HG03442 (cell line): ENCODE measurements at regions not wholly inside any gene's neighbourhood (a gene's known extent, or its start where the extent isn't known, plus 50 kb on each side); places are given as distances from the start of the nearest gene placed in this dataset.
"Not testable (repeated sequence)": the region's sequence is repeated elsewhere in the genome, so short reads cannot be mapped to it uniquely, and the experiment has no call there.

Experiments
- ATAC-seq: cut with Tn5 transposase; IDR thresholded peaks from one replicate; pipeline ENCODE4 v1.9.1; 2021; ENCODE audit warnings: mild to moderate bottlenecking, moderate library complexity; ENCODE audit not compliant: unreplicated experiment

DNA sequence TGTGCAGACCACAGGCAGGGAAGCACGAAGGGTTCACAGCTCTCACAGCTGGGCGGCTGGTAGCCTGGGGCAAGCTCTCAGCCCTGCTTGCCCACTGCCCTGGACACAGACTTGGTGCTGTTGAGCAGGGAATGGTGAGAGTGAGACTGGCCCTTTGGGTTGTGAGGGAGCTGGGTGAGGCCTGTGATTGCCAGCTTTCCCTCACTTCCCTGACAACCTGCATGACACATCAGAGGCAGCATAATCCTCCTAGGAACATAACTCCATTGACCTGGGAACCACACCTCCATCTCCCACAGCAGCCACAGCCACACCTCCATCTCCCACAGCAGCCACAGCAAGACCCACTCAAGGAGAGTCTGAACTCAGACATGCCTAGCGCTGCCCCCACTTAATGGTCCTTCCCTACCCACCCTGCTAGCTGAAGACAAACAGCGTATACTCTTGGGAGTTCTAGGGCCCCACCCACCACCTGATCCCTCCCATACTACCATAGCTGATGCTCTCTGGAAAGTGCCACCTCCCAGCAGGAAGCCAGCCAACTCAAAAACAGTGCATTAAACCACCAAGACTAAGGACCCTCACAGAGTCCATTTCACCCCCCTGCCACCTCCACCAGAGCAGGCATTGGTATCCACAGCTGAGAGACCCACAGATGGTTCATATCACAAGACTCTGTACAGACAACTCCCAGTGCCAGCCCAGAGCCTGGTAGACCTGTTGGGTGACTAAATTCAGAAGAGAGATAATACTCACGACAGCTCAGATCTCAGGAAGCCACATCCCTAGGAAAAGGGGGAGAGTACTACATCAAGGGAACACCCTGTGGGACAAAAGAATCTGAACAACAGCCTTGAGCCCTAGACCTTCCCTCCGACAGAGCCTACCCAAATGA, 60.2 kb upstream of the PRSS3 start:
- ATAC-seq, result not testable (repeated sequence)

DNA sequence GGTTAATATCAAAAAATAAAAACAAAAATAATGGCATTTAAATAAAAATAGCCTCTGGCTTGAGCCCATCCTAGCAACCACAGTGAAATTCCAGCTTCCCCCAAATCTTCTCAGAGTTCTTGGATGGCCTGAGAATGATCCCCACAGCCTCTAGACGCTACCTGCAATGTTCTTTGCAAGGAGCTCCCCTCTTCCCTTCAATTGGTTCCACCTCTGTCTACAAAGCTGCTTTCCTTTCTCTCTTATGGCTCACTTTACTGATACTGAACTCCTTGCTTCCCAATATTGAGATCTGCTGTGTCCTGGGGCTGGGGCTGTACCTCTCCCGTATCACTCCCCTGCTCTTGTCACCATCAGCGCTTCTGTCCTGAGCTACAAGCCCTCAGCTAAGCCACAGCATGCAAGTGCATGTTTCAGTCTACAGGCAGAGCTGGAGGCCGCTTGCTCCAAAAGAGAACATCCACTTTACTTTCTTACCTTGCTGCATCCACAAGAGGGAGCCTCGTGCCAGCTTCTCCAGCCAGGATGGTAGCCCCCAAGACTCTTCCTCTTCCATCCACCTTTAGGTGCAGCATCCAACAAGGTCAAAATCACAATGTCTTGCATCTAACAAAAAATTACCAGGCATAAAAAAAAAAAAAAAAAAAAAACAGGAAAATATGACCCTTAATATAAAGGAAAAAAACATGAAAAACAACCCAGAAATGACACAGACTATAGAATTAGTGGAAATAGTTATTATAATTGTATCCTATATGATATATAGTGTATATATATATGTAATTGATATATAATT, 57.4 kb upstream of the PRSS3 start:
- ATAC-seq, result no peak

DNA sequence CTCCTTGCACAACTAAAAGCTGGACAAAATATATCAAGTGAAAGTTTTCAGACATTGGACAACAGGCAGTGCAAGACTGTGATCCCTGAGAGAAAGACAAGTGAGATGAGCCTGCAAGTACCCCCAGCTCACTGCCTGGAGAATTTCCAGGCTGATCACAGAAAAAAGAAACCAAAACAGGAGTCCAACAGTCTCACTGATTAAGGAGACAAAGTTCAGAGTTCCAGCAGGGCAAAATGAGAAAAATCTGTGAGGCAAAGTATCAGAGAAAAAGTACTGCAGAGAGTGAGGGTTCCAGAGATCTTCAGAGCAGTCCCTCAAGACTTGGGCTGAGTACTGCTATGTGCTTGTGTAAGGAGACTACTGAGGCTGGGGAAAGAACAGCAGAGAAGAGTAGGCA, 56.0 kb upstream of the PRSS3 start:
- no peak for ATAC-seq

DNA sequence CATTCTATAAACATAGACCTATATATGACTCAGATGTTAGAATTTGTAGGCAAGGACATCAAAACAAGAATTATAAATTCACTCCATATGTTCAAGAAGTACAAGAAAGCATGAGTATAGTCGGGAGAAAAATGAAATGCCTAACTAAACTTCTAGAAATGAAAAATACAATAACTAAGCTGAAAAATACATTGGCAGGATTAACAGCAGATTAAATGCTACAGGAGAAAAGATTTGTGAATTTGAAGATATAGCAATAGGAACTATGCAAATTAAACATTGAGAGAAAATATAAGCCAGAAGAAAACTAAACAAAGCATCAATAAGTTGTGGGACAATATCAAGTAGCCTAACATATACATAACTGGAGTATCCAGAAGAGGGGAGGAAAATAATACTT, 55.3 kb upstream of the PRSS3 start:
- ATAC-seq, result no peak

DNA sequence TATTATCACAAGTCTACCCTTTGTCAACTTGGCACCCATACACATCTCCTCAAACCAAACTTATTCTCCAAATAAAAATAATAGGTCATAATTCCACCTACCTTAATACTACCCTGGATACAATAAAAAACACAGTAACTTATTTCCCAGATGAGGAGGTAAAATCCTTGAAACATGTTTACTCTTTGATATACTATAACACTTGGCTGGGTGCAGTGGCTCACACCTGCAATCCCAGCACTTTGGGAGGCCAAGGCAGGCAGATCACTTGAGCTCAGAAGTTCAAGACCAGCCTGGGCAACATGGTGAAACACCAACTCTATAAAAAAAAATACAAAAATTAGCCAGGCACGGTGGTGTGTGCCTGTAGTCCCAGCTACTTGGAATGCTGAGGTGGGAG, 54.4 kb upstream of the PRSS3 start:
- not testable (repeated sequence) for ATAC-seq

DNA sequence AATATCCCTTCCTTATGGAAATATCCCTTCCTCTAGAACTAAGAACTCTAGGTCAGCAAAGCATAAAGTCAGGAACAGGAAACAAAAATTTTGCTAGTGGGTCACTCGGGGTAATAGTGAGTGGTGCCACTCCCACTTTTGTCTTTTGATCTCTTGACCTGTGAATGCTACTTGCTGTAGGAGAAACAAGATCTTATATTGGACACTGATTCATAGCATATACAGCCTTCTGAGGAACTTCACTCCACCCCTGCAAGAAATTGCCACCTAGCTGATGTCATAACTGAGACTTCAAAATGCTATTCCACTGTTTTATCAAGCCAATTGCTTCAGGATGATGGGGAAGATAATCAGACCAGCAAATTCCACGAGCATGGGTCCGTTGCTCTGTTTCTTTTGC, 53.3 kb upstream of the PRSS3 start:
- no peak for ATAC-seq

DNA sequence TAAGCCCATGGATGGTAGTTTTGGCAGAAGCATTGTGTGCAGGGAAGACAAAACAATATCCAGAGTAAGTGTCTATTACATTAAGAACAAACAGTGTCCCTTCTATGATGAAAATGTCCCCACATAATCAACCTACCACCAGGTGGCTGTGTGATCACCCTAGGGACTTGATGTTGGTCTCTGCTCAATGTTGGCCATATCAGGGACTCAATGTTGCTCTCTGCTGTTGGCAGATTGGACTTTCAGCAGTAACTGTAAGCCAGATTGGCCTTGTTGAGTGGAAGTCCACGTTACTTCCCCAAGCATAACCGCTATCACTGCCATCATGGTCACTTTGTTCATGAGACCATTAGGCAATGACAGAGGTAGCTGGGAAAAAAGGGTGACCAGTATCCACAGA, 52.8 kb upstream of the PRSS3 start:
- ATAC-seq, result no peak
